ENCODE measurements at regions not wholly inside any gene's neighbourhood (a gene's known extent, or its start where the extent isn't known, plus 50 kb on each side); places are given as distances from the start of the nearest gene placed in this dataset.

GRCh38 chr5:144691936-144692335 is 521.3 kb downstream of the KCTD16 start:
- Mint-ChIP-seq H3K4me3 (no peak overlapping the region), H3K9me3 (no peaks in the 10 kb centered on the region), H3K27me3 (no peaks in the 10 kb centered on the region), H3K36me3 (no peaks in the 10 kb centered on the region), H3K4me1 (ENCODE audit: unreplicated experiment) (no peaks in the 10 kb centered on the region), H3K27ac (no peak overlapping the region)
- no peak for TF ChIP-seq CTCF (conservative IDR thresholded peaks at IDR 0.05)
- no peak for DNase-seq (ENCODE audit: extremely low spot score, unreplicated experiment)

GRCh38 chr5:144684899-144685298 is 514.2 kb downstream of the KCTD16 start:
- TF ChIP-seq CTCF (conservative IDR thresholded peaks at IDR 0.05), result no peak
- Mint-ChIP-seq H3K4me1 (ENCODE audit: unreplicated experiment) (no peaks in the 10 kb centered on the region), H3K36me3 (no peaks in the 10 kb centered on the region), H3K9me3 (no peaks in the 10 kb centered on the region), H3K4me3 (no peak overlapping the region), H3K27ac (no peak overlapping the region), H3K27me3 (no peaks in the 10 kb centered on the region)
- no peak for DNase-seq (ENCODE audit: extremely low spot score, unreplicated experiment)

- Mint-ChIP-seq H3K4me3 (no peak overlapping the region), H3K36me3 (no peaks in the 10 kb centered on the region), H3K27me3 (no peaks in the 10 kb centered on the region), H3K9me3 (no peaks in the 10 kb centered on the region), H3K27ac (no peak overlapping the region), H3K4me1 (ENCODE audit: unreplicated experiment) (no peaks in the 10 kb centered on the region)
- no peak for TF ChIP-seq CTCF (conservative IDR thresholded peaks at IDR 0.05)
- no peak for DNase-seq (ENCODE audit: extremely low spot score, unreplicated experiment)
Measured at GRCh38 chr5:144680711-144681110, 510.0 kb downstream of the KCTD16 start.

- no peak for DNase-seq (ENCODE audit: extremely low spot score, unreplicated experiment)
- Mint-ChIP-seq H3K27me3 (peaks cover 5% of the 10 kb centered on the region), H3K36me3 (no peaks in the 10 kb centered on the region), H3K4me3 (no peak overlapping the region), H3K9me3 (no peaks in the 10 kb centered on the region), H3K27ac (no peak overlapping the region), H3K4me1 (ENCODE audit: unreplicated experiment) (no peaks in the 10 kb centered on the region)
- no peak for TF ChIP-seq CTCF (conservative IDR thresholded peaks at IDR 0.05)
Measured at GRCh38 chr5:144671066-144671465, 500.4 kb downstream of the KCTD16 start.

GRCh38 chr5:144659634-144660227 is 489.1 kb downstream of the KCTD16 start:
- peaks cover 3% of the 10 kb centered on the region for H3K27me3 Mint-ChIP-seq
- H3K9me3 Mint-ChIP-seq, result peaks cover 4% of the 10 kb centered on the region
- no peaks in the 10 kb centered on the region for H3K36me3 Mint-ChIP-seq
- DNase-seq (ENCODE audit: extremely low spot score, unreplicated experiment), result no peak
- H3K27ac Mint-ChIP-seq, result no peak overlapping the region
- H3K4me1 Mint-ChIP-seq (ENCODE audit: unreplicated experiment), result no peaks in the 10 kb centered on the region
- no peak overlapping the region for H3K4me3 Mint-ChIP-seq
- no peak for TF ChIP-seq CTCF (conservative IDR thresholded peaks at IDR 0.05)

DNA sequence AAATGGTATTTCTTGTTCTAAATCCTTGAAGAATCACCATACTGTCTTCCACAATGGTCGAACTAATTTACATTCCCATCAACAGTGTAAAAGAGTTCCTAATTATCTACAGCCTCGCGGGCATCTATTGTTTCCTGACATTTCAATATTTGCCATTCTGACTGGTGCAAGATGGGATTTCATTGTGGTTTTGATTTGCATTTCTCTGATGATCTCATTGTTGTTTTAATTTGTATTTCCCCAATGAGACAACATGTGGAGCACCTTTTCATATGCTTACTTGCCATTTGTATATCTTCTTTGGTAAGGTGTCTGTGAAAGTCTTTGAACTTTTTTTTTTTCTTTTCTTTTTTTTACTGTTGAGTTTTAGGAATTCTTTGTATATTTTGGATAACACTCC is 473.6 kb downstream of the KCTD16 start:
- Mint-ChIP-seq H3K27ac (no peak overlapping the region), H3K4me3 (no peak overlapping the region), H3K27me3 (no peaks in the 10 kb centered on the region), H3K36me3 (no peaks in the 10 kb centered on the region), H3K4me1 (ENCODE audit: unreplicated experiment) (no peaks in the 10 kb centered on the region), H3K9me3 (no peaks in the 10 kb centered on the region)
- DNase-seq (ENCODE audit: extremely low spot score, unreplicated experiment), result no peak
- TF ChIP-seq CTCF (conservative IDR thresholded peaks at IDR 0.05), result no peak
